Mucosa of descending colon (tissue), 3 donors: ENCODE measurements at regions not wholly inside any gene's neighbourhood (a gene's known extent, or its start where the extent isn't known, plus 50 kb on each side); places are given as distances from the start of the nearest gene placed in this dataset.

Experiments used
- ATAC-seq: fragments of 200-7000 bp; cut with Tn5 transposase; one replicate; pipeline ENCODE4 v1.9.1; 2020; ENCODE audit warnings: mild to moderate bottlenecking, moderate library complexity
- DNase-seq, 3 donors: peaks; one replicate each; pipeline ENCODE4 v3.0.0-alpha.2; 2020
- H3K36me3 ChIP-seq: fragments of 200-600 bp; one replicate; pipeline ENCODE4 v1.8.0; 2021; ENCODE audit warnings: low read depth, mild to moderate bottlenecking
- H3K4me1 ChIP-seq: fragments of 200-600 bp; one replicate; pipeline ENCODE4 v1.8.0; 2021; ENCODE audit warnings: low read depth, mild to moderate bottlenecking
- H3K4me3 ChIP-seq: fragments of 200-600 bp; one replicate; pipeline ENCODE4 v1.8.0; 2021; ENCODE audit warnings: mild to moderate bottlenecking
- H3K9me3 ChIP-seq: fragments of 200-600 bp; one replicate; pipeline ENCODE4 v1.8.0; 2021; ENCODE audit warnings: mild to moderate bottlenecking
- intact Hi-C, 2 donors: fragments of 100-400 bp; cut with DNase I in 1 of 2; cut with micrococcal nuclease in 1 of 2; formaldehyde crosslinking; loops; one replicate each; pipeline versions ENCODE4 v1.11.0 to v1.11.1; 2022; cut with DNase I, micrococcal nuclease
- TF ChIP-seq, protein P1 (sequence below): fragments of 200-600 bp; IDR thresholded peaks from one replicate; pipeline ENCODE4 v1.8.0; 2022; ENCODE audit warnings: antibody characterized with exemption, mild to moderate bottlenecking
- donor health status: DM: no; HTN: no; CAD: no; lungs with moderate emphysema.
- donor health status: DM: no; HTN: no; CAD: no.
- donor health status: DM: no; HTN: yes; CAD: no.

- H3K4me1 ChIP-seq: peaks cover 6% of the 10 kb centered on the region
- intact Hi-C loops: no loop called here
- H3K36me3 ChIP-seq: no peaks in the 10 kb centered on the region
- no peak overlapping the region for H3K4me3 ChIP-seq
- TF ChIP-seq, protein P1, sequence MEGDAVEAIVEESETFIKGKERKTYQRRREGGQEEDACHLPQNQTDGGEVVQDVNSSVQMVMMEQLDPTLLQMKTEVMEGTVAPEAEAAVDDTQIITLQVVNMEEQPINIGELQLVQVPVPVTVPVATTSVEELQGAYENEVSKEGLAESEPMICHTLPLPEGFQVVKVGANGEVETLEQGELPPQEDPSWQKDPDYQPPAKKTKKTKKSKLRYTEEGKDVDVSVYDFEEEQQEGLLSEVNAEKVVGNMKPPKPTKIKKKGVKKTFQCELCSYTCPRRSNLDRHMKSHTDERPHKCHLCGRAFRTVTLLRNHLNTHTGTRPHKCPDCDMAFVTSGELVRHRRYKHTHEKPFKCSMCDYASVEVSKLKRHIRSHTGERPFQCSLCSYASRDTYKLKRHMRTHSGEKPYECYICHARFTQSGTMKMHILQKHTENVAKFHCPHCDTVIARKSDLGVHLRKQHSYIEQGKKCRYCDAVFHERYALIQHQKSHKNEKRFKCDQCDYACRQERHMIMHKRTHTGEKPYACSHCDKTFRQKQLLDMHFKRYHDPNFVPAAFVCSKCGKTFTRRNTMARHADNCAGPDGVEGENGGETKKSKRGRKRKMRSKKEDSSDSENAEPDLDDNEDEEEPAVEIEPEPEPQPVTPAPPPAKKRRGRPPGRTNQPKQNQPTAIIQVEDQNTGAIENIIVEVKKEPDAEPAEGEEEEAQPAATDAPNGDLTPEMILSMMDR: no peak
- ATAC-seq (no peak), DNase-seq (no peak)
- H3K9me3 ChIP-seq: no peaks in the 10 kb centered on the region
Observed at GRCh38 chr10:114724716-114725106, 66.6 kb upstream of the ABLIM1 start.

- no peaks in the 10 kb centered on the region for H3K9me3 ChIP-seq
- no peak overlapping the region for H3K4me3 ChIP-seq
- no peak for DNase-seq
- TF ChIP-seq, protein P1: no peak
- H3K36me3 ChIP-seq: no peaks in the 10 kb centered on the region
- H3K4me1 ChIP-seq: peaks cover 6% of the 10 kb centered on the region
- ATAC-seq: no peak
- intact Hi-C loops: no loop called here
Observed at GRCh38 chr10:114726820-114727271, 68.8 kb upstream of the ABLIM1 start.

DNA sequence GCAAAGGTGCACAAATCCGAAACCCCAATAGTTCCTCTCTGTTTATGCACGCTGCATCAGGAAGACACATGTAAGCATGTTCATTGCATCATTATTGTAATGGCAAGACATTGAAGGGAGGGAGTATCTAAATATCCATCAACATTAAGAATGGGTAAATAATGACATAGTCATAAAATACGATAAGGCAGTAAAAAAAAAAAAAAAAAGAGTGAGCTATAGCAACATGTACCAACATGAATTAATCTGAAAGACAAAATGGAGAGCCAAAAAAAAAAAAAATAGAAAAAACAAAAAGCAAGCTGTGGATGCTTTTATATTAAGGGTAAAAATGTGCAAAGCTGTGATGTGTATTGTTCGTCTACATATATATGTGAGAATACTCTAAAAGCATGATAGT is 70.2 kb upstream of the ABLIM1 start:
- DNase-seq: no peak
- H3K36me3 ChIP-seq: no peaks in the 10 kb centered on the region
- no peak overlapping the region for H3K4me3 ChIP-seq
- TF ChIP-seq, protein P1: no peak
- intact Hi-C loops: no loop called here
- peaks cover 10% of the 10 kb centered on the region for H3K4me1 ChIP-seq
- ATAC-seq: no peak
- H3K9me3 ChIP-seq: no peaks in the 10 kb centered on the region

DNA sequence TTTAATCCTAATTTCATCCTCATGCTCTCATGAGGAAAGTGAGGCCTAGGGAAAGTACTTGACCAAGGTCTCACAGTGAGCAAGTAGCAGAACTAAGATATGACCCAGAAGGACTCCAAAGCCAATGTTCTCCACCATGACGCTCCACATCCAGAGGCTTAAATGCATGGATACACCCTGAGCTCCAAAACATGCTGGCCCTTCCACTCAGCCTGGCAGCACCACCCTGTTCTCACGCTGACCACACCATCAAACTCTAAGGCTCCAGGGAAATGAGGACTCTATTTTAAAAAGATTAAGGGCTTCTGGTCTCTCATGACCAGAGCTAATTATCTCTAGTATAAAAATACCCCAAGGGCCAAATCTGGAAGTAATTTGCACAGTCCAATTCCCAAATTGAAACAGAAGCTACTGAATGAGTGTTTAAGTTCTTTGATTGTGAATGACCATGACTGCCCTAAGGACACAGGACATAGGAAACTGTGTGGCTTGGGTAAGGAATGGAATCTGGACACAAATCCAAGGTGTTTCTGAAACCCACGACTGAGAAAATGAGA is 71.1 kb upstream of the ABLIM1 start:
- DNase-seq (no peak), ATAC-seq (no peak)
- Histone ChIP-seq H3K9me3 (no peaks in the 10 kb centered on the region), H3K36me3 (no peaks in the 10 kb centered on the region), H3K4me3 (no peak overlapping the region), H3K4me1 (peaks cover 10% of the 10 kb centered on the region)
- TF ChIP-seq, protein P1: no peak
- intact Hi-C loops: no loop called here

DNA sequence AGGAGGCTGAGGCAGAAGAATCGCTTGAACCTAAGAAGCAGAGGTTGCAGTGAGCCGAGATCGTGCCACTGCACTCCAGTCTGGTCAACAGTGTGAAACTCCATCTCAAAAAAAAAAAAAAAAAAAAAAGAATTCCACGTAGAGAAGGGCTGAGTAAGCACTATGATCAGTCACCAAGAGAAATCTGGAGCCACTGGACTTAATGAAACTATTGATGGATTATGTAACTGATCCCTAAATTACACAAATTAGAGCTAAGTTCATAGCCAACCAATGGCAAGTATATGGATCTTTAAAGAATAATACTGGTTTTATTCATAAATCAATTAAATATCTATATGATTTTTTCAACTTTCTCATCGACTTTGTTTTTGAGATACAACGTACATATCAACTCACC is 72.2 kb upstream of the ABLIM1 start:
- no peak overlapping the region for H3K4me3 ChIP-seq
- no peaks in the 10 kb centered on the region for H3K36me3 ChIP-seq
- DNase-seq (no peak), ATAC-seq (no peak)
- H3K9me3 ChIP-seq: no peaks in the 10 kb centered on the region
- intact Hi-C loops: no loop called here
- TF ChIP-seq, protein P1: no peak
- H3K4me1 ChIP-seq: peaks cover 10% of the 10 kb centered on the region

GRCh38 chr10:114732931-114733330 is 74.9 kb upstream of the ABLIM1 start:
- intact Hi-C loops: no loop called here
- no peak overlapping the region for H3K4me3 ChIP-seq
- DNase-seq (no peak), ATAC-seq (peak; percentile 39)
- no peaks in the 10 kb centered on the region for H3K9me3 ChIP-seq
- TF ChIP-seq, protein P1: no peak
- no peaks in the 10 kb centered on the region for H3K36me3 ChIP-seq
- H3K4me1 ChIP-seq: peaks cover 4% of the 10 kb centered on the region
